ENCODE measurements at regions not wholly inside any gene's neighbourhood (a gene's known extent, or its start where the extent isn't known, plus 50 kb on each side); places are given as distances from the start of the nearest gene placed in this dataset.

DNA sequence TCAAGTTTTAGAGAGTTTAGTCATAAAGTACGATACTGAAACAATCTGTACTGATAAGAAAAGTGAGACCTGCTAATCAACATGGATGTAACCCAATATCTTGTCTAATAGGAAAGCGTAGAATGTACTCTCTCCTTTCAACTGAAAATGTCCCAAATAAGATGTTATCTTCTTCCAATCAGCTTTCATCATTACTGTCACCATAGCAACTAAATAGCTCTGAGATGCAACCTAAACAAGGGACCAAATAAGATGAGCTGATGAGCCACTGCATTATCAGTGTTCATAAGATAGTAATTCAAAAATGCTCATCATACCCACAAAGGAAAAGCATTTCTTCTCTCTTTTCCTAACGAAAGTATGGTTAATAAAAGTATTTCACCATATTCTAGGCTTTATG, 1108.3 kb upstream of the MAP3K7 start:
- Mint-ChIP-seq H3K27me3 (ENCODE audit: low read depth in 3 of 3) (peaks cover 0 to 2% (median 0%) of the 10 kb centered on the region in 3 donors), H3K9me3 (peaks cover 0 to 4% (median 0%) of the 10 kb centered on the region in 7 donors), H3K36me3 (no peaks in the 10 kb centered on the region), H3K4me1 (no peaks in the 10 kb centered on the region), H3K27ac (no peak overlapping the region), H3K4me3 (no peak overlapping the region)
- Histone ChIP-seq H3K27me3 (ENCODE audit: control insufficient read depth in 2 of 2, insufficient read depth in 2 of 2, low read length in 2 of 2) (no peaks in the 10 kb centered on the region), H3K4me2 (replicated peaks; ENCODE audit: extremely low read depth, low read length, poor library complexity, severe bottlenecking) (no peak overlapping the region), H3K9me3 (replicated peaks in 1 of 2; ENCODE audit: control insufficient read depth in 1 of 2, insufficient read depth in 1 of 2, low read length in 2 of 2) (peaks cover 3 to 4% of the 10 kb centered on the region in 2 donors), H3K4me3 (replicated peaks in 1 of 3; ENCODE audit: low read depth in 2 of 3, low read length in 3 of 3) (no peak overlapping the region), H4K20me1 (ENCODE audit: insufficient read depth, low read length) (no peaks in the 10 kb centered on the region), H3K36me3 (replicated peaks in 1 of 2; ENCODE audit: control insufficient read depth in 1 of 2, insufficient read depth in 2 of 2, low read length in 2 of 2) (no peaks in the 10 kb centered on the region), H2AFZ (ENCODE audit: insufficient read depth, low read depth, low read length, poor library complexity, severe bottlenecking) (no peak overlapping the region), H3K79me2 (ENCODE audit: insufficient read depth, low read length) (no peaks in the 10 kb centered on the region), H3K4me1 (ENCODE audit: control insufficient read depth in 1 of 2, insufficient read depth in 2 of 2, low read length in 2 of 2) (no peaks in the 10 kb centered on the region), H3K27ac (ENCODE audit: low read depth in 1 of 2, low read length in 2 of 2) (no peak overlapping the region), H3K9ac (ENCODE audit: insufficient read depth, low read length, poor library complexity, severe bottlenecking) (no peak overlapping the region)
- DNase-seq = no peak
- intact Hi-C loops (cut with micrococcal nuclease) = no loop called here
- WGBS (ENCODE audit: insufficient coverage) = 100% methylated on average over 1 of the region's 3 CpGs
- TF ChIP-seq, protein P1, sequence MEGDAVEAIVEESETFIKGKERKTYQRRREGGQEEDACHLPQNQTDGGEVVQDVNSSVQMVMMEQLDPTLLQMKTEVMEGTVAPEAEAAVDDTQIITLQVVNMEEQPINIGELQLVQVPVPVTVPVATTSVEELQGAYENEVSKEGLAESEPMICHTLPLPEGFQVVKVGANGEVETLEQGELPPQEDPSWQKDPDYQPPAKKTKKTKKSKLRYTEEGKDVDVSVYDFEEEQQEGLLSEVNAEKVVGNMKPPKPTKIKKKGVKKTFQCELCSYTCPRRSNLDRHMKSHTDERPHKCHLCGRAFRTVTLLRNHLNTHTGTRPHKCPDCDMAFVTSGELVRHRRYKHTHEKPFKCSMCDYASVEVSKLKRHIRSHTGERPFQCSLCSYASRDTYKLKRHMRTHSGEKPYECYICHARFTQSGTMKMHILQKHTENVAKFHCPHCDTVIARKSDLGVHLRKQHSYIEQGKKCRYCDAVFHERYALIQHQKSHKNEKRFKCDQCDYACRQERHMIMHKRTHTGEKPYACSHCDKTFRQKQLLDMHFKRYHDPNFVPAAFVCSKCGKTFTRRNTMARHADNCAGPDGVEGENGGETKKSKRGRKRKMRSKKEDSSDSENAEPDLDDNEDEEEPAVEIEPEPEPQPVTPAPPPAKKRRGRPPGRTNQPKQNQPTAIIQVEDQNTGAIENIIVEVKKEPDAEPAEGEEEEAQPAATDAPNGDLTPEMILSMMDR (IDR thresholded peaks at IDR 0.05) = no peak

DNA sequence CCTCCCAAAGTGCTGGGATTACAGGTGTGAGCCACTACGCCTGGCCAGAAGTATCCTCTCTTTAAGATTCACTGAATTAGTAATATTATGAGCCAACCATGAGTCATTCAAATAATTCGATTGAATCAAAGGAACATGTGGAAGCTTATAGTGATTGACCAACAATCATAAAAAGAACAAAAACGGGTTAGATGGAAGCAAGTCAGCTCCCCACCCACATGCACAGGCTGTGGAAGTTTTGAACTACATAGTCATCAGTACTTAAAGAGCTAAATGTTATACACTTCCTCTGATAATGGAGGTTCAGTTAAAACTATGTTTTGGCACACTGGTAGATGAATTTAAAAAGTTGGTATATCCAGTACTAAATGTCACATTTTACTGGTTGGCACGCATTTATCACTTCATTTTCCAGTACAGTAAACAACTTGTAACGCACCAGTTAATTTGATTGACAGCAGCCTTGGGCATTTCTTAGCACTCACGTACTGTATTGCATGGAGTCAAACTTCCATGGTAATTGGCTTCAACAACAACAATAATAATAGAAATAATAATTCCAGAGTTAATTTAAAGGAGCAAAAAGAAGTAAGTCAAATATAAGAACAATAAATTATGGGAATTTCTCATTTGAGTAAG, 1107.3 kb upstream of the MAP3K7 start:
- Histone ChIP-seq H3K27ac (ENCODE audit: low read depth in 1 of 2, low read length in 2 of 2) (no peak overlapping the region), H3K9me3 (replicated peaks in 1 of 2; ENCODE audit: control insufficient read depth in 1 of 2, insufficient read depth in 1 of 2, low read length in 2 of 2) (no peaks in the 10 kb centered on the region), H2AFZ (ENCODE audit: insufficient read depth, low read depth, low read length, poor library complexity, severe bottlenecking) (no peak overlapping the region), H4K20me1 (ENCODE audit: insufficient read depth, low read length) (no peaks in the 10 kb centered on the region), H3K4me3 (replicated peaks in 1 of 3; ENCODE audit: low read depth in 2 of 3, low read length in 3 of 3) (no peak overlapping the region), H3K9ac (ENCODE audit: insufficient read depth, low read length, poor library complexity, severe bottlenecking) (no peak overlapping the region), H3K36me3 (replicated peaks in 1 of 2; ENCODE audit: control insufficient read depth in 1 of 2, insufficient read depth in 2 of 2, low read length in 2 of 2) (no peaks in the 10 kb centered on the region), H3K4me1 (ENCODE audit: control insufficient read depth in 1 of 2, insufficient read depth in 2 of 2, low read length in 2 of 2) (no peaks in the 10 kb centered on the region), H3K27me3 (ENCODE audit: control insufficient read depth in 2 of 2, insufficient read depth in 2 of 2, low read length in 2 of 2) (no peaks in the 10 kb centered on the region), H3K79me2 (ENCODE audit: insufficient read depth, low read length) (no peaks in the 10 kb centered on the region), H3K4me2 (replicated peaks; ENCODE audit: extremely low read depth, low read length, poor library complexity, severe bottlenecking) (no peak overlapping the region)
- Mint-ChIP-seq H3K27me3 (ENCODE audit: low read depth in 3 of 3) (peaks cover 0 to 2% (median 0%) of the 10 kb centered on the region in 3 donors), H3K4me3 (no peak overlapping the region), H3K9me3 (peaks cover 0 to 2% (median 0%) of the 10 kb centered on the region in 7 donors), H3K4me1 (no peaks in the 10 kb centered on the region), H3K36me3 (no peaks in the 10 kb centered on the region), H3K27ac (no peak overlapping the region)
- TF ChIP-seq, protein P1 (IDR thresholded peaks at IDR 0.05) = no peak
- intact Hi-C loops (cut with micrococcal nuclease) = no loop called here
- 100% methylated on average over 1 of the region's 6 CpGs for WGBS (ENCODE audit: insufficient coverage)
- DNase-seq = no peak
